Lung (tissue), 11 donors: ENCODE measurements at regions not wholly inside any gene's neighbourhood (a gene's known extent, or its start where the extent isn't known, plus 50 kb on each side); places are given as distances from the start of the nearest gene placed in this dataset.

Experiments
- ATAC-seq: fragments of 200-7000 bp; cut with Tn5 transposase; one replicate; pipeline ENCODE4 v1.9.1; 2020; ENCODE audit warnings: moderate number of reproducible peaks; ENCODE audit not compliant: insufficient read depth, low FRiP score
- DNase-seq, 3 donors: peaks; one replicate each; pipeline ENCODE4 v3.0.0-alpha.2; 2013 to 2017
- H3K27ac ChIP-seq, 2 donors: one replicate each; pipeline ENCODE4 v1.5.1; 2013; ENCODE audit warnings: mild to moderate bottlenecking in 2 of 2, moderate library complexity in 2 of 2, control low read depth in 1 of 2, inconsistent platforms in 1 of 2, low read depth in 1 of 2, low read length in 1 of 2
- H3K27me3 ChIP-seq, 3 donors: one replicate each; pipeline ENCODE4 v1.5.1; 2013; ENCODE audit warnings: low read length in 2 of 3; ENCODE audit not compliant: control insufficient read depth in 3 of 3, insufficient read depth in 3 of 3
- H3K36me3 ChIP-seq, 4 donors: one replicate each; pipeline ENCODE4 v1.5.1; 2013; ENCODE audit warnings: low read length in 4 of 4, mild to moderate bottlenecking in 1 of 4, moderate library complexity in 1 of 4; ENCODE audit not compliant: control insufficient read depth in 4 of 4, insufficient read depth in 4 of 4
- H3K4me1 ChIP-seq, 5 donors: one replicate each; pipeline ENCODE4 v1.5.1; 2013; ENCODE audit warnings: low read length in 5 of 5, mild to moderate bottlenecking in 2 of 5, moderate library complexity in 1 of 5; ENCODE audit not compliant: control insufficient read depth in 5 of 5, insufficient read depth in 5 of 5
- H3K4me3 ChIP-seq: one replicate; pipeline ENCODE4 v1.5.1; 2013; ENCODE audit warnings: mild to moderate bottlenecking, control low read depth, moderate library complexity
- H3K9ac ChIP-seq, 2 donors: one replicate each; pipeline ENCODE4 v1.5.1; 2013; ENCODE audit warnings: low read length in 2 of 2, control low read depth in 1 of 2; ENCODE audit not compliant: insufficient read depth in 1 of 2
- H3K9me3 ChIP-seq, 4 donors: one replicate each; pipeline ENCODE4 v1.5.1; 2013; ENCODE audit warnings: low read length in 3 of 4, mild to moderate bottlenecking in 1 of 4, moderate library complexity in 1 of 4; ENCODE audit not compliant: control insufficient read depth in 4 of 4, insufficient read depth in 3 of 4
- CTCF ChIP-seq: IDR thresholded peaks from 2 replicates; pipeline ENCODE4 v1.5.1; 2012; ENCODE audit warnings: mild to moderate bottlenecking; ENCODE audit errors: control extremely low read depth, extremely low read depth
- WGBS, 2 donors: extraction: QIAGEN DNeasy Blood & Tissue Kit; methylation state at CpG; one replicate each; pipeline ENCODE4 v1.1.7; 2013; 5-methylcytosine and 5-hydroxymethylcytosine counted together
- donor health status: control.
- donor health status: control.
- donor health status: Bipolar disorder and iron deficiency.
- donor health status: healthy.
- donor health status: DM: yes; HTN: yes; CAD: no.

GRCh38 chr7:12873571-12873970 is 186.1 kb downstream of the ARL4A start:
- H3K4me3 ChIP-seq: no peak overlapping the region
- no peaks in the 10 kb centered on the region for H3K27me3 ChIP-seq
- no peak overlapping the region for H3K9ac ChIP-seq
- H3K9me3 ChIP-seq: no peaks in the 10 kb centered on the region
- H3K27ac ChIP-seq: no peak overlapping the region
- WGBS, 2 donors: 49 to 82% methylated on average over 3 of the region's 3 CpGs
- DNase-seq (no peak), ATAC-seq (no peak)
- TF ChIP-seq CTCF: no peak
- H3K36me3 ChIP-seq: no peaks in the 10 kb centered on the region
- H3K4me1 ChIP-seq: no peaks in the 10 kb centered on the region

GRCh38 chr7:12879139-12879538 is 191.7 kb downstream of the ARL4A start:
- Histone ChIP-seq H3K9ac (no peak overlapping the region), H3K27ac (no peak overlapping the region), H3K4me3 (no peak overlapping the region), H3K4me1 (peaks cover 0 to 4% (median 0%) of the 10 kb centered on the region in 5 donors), H3K9me3 (no peaks in the 10 kb centered on the region), H3K27me3 (no peaks in the 10 kb centered on the region), H3K36me3 (no peaks in the 10 kb centered on the region)
- ATAC-seq: no peak
- TF ChIP-seq CTCF: no peak
- no peak for DNase-seq

GRCh38 chr7:12881712-12882111 is 194.3 kb downstream of the ARL4A start:
- TF ChIP-seq CTCF: no peak
- Histone ChIP-seq H3K27me3 (no peaks in the 10 kb centered on the region), H3K9ac (no peak overlapping the region), H3K27ac (no peak overlapping the region), H3K9me3 (no peaks in the 10 kb centered on the region), H3K4me1 (peaks cover 0 to 4% (median 0%) of the 10 kb centered on the region in 5 donors), H3K4me3 (no peak overlapping the region), H3K36me3 (no peaks in the 10 kb centered on the region)
- ATAC-seq: no peak
- 91 to 94% methylated on average over 2 of the region's 2 CpGs for WGBS, 2 donors
- DNase-seq: no peak

GRCh38 chr7:12882710-12883109 is 195.3 kb downstream of the ARL4A start:
- no peak for TF ChIP-seq CTCF
- no peak overlapping the region for H3K4me3 ChIP-seq
- H3K9ac ChIP-seq: no peak overlapping the region
- DNase-seq: no peak
- H3K36me3 ChIP-seq: no peaks in the 10 kb centered on the region
- H3K27me3 ChIP-seq: no peaks in the 10 kb centered on the region
- no peak for ATAC-seq
- H3K4me1 ChIP-seq: peaks cover 0 to 4% (median 0%) of the 10 kb centered on the region in 5 donors
- H3K27ac ChIP-seq: no peak overlapping the region
- H3K9me3 ChIP-seq: no peaks in the 10 kb centered on the region
- 65 to 86% methylated on average over 1 of the region's 1 CpG for WGBS, 2 donors
